ENCODE measurements at regions not wholly inside any gene's neighbourhood (a gene's known extent, or its start where the extent isn't known, plus 50 kb on each side); places are given as distances from the start of the nearest gene placed in this dataset.
"Not testable (repeated sequence)": the region's sequence is repeated elsewhere in the genome, so short reads cannot be mapped to it uniquely, and the experiment has no call there.

DNA sequence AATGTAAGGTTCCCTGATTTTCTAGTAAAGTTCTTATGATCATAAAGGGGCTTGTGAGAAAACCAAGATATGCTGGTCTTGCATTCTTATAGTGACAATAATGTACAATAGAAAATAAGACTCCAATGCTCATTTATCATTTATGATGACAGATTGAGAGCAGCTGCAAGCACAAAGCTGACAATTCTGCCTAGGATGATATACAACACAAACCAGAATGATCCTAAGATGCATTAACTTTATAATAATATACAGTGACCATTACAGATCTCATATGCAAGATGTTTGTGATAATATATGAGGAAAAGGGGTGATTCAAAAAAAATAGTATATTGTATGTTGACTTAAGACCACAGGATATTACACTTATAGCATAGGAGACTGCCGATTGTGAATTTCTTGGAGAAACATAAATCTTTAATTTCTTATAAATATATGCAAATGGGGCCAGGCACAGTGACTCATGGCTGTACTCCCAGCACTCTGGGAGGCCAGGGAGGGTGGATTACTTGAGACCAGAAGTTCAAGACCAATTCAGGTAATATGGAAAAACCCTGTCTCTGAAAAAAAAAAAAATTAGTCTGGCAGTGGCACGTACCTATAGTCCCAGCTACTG lies 387.0 kb downstream of the ZBBX start:
- peak; percentile 67 for DNase-seq

DNA sequence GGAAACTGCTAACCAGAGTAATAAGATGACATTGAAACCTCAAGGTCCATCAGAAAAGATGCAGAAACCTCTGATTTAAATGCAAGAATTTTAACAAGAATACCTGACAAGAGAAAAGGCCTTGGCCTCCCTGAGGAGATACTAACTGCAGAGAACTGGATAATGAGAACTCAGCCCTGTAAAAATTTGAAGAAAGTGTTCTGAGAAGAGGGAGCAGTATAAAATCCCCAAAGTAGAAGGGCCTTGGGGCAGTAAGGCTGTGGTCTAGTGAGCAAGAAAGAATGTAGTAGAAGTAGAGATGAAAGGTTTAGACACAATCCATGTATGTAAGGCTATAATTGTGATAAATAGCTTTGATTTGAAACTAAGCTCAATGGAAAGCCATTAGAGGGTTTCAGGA lies 394.1 kb downstream of the ZBBX start:
- no peak for DNase-seq

GRCh38 chr3:166975796-166976195 lies 404.3 kb downstream of the ZBBX start:
- not testable (repeated sequence) for DNase-seq

- not testable (repeated sequence) for DNase-seq
Measured at GRCh38 chr3:166967714-166968113, 412.4 kb downstream of the ZBBX start.

- DNase-seq: no peak
Measured at GRCh38 chr3:166962911-166963310, 417.2 kb downstream of the ZBBX start.

GRCh38 chr3:166957121-166957520 lies 423.0 kb downstream of the ZBBX start:
- no peak for DNase-seq

DNA sequence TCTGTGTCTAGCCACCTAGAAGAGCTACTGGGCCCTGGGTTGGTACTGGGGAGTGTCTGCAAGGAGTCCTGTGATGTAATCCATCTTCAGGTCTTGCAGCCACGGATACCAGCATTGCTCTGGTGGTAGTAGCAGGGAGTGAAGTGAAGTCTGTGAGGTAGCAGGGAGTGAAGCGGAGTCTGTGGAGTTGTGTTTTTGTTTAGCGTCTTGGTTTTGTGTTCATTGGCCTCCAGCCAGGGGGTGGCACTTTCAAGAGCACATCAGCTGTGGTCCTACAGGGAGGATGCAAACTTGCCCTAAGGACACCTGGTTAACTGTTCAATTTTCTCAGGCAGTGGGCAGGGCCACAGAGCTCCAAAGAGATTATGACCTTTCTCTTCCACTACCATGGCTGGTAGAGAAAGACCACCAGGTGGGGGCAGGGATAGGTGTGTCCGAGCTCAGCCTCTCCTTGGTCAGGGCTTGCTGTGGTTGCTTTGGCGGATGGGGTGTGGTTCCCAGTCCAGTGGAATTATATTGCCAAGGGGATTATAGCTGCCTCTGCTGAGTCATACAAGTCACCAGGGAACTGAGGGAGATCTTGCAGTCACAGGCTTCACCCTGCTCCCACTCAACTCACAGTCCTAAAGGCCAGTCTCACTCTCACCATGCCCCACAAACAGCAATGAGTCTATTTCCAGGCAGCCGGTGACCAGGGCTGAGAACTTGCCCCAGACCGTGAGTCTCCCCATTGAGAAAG lies 424.7 kb downstream of the ZBBX start:
- DNase-seq: peak; percentile 23

GRCh38 chr3:166934879-166935278 lies 445.2 kb downstream of the ZBBX start:
- DNase-seq: no peak

DNA sequence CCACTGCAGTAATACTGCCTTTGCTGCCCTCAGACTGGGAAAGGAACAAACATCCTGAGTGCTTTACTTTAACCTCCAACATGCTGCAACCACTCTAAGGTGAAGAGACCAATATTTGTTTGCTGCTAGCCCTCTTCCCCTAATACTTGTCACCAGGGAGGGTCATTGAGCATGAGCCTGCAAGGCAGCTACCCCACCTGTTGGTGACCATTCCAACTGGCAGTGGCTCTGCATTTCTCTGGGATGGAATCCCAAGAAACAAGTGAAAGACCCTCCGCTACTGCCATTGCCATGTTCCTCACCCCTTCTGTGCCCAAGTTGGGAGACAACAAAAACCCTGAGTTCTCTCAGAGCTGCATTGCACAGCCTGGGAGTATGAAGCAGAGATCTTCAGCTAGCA lies 462.7 kb downstream of the ZBBX start:
- DNase-seq: no peak

DNA sequence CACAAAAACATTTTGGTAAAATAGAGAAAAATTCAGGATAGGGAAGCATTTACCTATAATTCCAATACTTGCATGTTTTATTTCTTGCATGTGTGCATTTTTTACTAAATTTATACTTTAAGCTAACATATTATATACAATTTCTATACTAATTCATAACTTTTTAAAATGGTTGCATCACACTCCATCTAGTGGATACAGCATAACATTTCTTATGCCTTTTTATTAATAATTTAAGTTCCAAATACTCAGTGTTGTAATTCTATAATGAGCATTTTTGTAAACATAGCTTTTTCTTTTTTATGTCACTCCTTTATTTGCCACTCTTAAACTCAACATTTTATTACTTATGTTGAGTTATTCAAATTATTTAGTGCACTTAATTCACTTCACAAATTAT lies 477.7 kb downstream of the ZBBX start:
- no peak for DNase-seq

GRCh38 chr3:166900866-166901577 lies 479.1 kb downstream of the ZBBX start:
- DNase-seq: peak; percentile 64

DNA sequence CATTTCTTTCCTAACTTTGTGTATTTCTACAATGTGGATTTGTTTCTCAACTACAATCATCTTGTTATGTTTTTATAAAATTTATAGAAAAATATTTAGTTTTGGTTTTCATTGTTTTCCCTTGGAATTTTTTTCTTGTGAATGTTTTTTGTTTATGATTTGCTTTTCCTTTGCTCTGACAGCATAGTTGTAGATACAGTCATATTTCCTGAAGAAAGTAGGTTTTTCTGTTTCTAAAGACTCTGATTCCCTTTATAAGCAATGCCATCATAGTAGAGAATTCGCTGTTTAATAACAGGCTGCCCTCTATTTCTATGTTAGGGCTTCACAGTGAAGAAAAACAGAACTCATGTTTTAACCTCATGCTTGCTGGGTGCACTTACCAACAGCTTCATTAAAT lies 482.3 kb downstream of the ZBBX start:
- no peak for DNase-seq

DNA sequence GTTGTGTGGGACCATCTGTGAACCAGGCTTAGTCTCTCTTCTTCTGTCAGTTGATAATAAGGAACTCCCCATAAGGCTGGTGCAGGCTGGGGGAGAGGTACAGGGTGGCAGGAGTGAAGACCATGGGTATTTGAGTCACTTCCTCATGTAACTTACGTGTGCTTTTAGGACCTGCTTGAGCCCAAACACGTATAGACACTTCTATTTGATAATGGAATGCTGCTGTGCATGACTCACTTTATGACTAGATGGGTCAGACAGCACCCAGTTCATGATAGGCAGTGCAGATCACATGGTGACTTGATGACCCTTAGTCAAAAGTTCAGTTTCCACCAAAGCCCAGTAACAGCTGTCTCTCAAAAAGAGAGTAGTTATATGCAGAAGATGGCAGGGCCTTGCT lies 490.9 kb downstream of the ZBBX start:
- no peak for DNase-seq

DNA sequence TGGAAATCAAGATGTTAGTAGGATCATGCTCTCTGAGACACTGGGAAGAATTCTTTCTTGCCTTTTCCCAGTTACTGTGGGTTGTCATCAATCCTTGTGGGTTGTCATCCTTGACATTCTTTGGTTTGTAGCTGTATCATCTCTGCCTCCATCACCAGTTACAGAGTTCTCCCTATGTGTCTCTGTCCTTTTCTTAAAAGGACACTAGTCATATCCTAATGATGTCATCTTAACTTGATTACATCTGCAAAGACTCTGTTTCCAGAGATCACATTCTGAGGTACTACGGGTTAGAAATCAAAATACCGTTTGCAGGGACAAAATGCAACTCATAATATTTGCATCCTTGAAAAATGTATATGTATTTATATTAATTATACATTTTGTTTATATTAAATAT lies 500.4 kb downstream of the ZBBX start:
- no peak for DNase-seq

- peak; percentile 17 for DNase-seq
Measured at GRCh38 chr3:166877971-166878370, 502.1 kb downstream of the ZBBX start.

DNA sequence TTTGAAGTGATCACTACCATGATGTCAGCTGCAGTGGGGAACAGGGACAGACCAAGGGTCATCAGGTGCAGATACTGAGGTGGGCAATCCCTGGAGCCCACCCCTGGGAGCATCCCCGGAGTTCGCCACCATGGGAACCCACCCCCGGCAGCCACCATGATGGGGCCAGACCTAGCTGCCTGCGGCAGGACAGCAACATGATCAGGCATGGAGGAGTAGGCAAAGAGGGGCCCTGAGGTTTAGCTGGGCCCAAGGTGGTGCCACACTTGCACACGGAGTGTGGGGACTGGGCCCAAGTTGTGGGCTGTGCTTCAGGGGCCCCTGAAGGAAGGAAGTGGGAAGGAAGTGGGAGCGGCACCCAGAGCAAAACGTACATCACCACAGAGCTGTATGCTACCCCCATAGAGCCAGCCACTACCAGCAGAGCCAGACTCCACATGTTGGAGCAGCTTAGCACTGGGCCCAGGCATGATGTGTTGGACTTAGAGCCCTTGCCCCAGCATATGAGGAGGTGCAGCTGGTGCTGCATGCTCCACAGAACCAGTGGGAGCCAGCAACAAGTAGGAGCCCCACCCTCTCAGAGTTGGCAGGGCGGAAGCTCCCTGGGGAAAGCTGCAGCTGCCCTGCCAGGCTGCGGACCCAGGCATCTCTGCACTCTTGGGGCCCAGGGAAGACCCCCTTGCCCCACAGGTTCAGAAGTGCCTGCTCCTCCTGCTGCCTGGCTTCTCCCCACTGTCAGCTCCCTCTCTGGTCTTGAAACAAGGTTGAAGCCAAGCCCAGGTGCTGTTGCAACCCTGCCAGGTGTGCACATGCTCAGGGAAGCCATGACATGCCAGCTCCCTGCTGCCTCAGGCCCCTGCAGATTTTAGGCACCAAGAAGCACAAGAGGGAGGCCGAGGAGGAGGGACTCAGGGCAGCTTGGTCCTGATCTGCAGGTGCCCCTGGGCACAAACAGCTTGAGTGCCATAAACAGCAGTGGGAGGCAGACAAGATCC lies 515.3 kb downstream of the ZBBX start:
- DNase-seq: no peak

DNA sequence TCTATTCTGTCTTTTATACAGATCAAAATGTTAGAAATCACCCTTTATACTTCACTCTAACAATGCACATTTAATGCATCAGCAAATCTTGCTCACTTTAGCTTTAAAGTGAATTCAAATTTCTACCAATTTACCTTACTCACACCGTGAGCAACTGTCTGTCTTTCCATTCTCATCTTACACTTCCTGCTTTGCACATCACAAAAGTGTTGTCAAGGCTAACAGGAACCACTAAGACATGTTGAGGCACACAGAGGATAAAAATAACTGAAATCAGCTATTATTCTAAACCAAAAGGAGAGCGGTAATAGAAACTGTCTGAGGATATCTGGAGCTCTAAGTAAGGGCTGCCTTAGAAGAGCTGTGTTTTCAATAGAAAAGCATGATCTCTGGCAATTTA lies 519.9 kb downstream of the ZBBX start:
- DNase-seq: no peak

- DNase-seq: no peak
Measured at GRCh38 chr3:166844329-166844728, 535.8 kb downstream of the ZBBX start.

GRCh38 chr3:166842784-166843183 lies 537.3 kb downstream of the ZBBX start:
- DNase-seq: not testable (repeated sequence)

DNA sequence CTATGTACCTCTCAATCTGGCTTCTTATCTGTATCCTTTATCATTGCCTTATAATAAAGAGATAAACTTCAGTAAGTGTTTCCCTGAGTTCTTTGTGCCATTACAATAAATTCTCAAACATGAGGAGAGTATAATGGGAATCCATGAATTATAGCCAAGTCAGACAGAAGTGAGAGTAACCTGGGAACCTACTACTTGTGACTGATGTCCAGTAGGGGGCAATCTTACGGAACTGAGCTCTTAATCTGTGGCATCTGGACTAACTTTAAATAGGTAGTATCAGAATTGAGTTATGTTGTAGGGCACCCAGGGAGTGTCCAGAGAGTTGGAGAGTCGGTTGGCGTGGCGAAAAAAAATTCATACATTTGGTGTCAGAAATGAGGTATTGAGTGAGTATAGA lies 542.6 kb downstream of the ZBBX start:
- DNase-seq: peak; percentile 71

DNA sequence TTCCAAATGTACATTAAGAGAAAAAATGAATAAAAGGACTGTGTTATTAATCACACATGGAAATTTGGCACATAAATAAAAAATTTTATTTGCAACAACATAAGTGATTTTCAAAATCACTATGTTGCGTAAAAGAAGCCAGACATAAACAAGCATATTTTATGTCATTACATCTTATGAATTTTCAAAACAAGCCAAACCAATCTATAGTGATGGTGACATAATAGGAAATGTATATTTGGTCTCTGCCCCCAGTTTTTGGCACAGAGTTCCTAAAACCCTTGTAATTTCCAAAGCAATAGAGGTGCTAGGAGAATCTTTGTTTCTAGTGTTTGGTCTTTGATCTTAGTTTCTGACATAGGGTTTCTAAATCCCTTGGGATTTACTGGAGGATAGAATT lies 543.3 kb downstream of the ZBBX start:
- DNase-seq: peak; percentile 13

- peak; percentile 96 for DNase-seq
Measured at GRCh38 chr3:166829896-166830295, 550.2 kb downstream of the ZBBX start.

DNA sequence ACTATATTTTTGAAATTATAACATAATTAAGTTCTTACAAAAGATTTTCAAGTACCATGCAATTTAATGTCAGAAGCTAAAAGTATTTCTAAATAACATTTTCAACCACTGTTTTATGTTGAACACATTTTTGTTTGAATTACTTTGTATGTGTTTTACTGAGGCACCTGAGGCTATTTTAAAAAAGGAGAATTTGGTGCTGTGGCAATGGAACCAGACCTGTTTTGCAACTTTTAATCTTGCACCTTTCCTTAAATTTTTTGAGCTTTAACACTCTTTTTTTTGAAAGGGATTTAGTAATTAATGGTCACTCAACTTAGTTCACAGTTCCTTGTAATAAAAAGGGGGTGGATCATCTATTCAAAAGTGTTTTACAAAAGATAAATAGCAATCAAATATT lies 561.6 kb downstream of the ZBBX start:
- no peak for DNase-seq
